Amygdala (tissue), 56 donors: ENCODE measurements at regions not wholly inside any gene's neighbourhood (a gene's known extent, or its start where the extent isn't known, plus 50 kb on each side); places are given as distances from the start of the nearest gene placed in this dataset.
A peak's percentile ranks its signal among the peaks of the same experiment; 100 is the strongest.
"Not testable (repeated sequence)": the region's sequence is repeated elsewhere in the genome, so short reads cannot be mapped to it uniquely, and the experiment has no call there.

Experiments
- DNase-seq, 56 donors: peaks; one replicate each; lab custom pipeline; 2025; lab: John Stamatoyannopoulos, UW

DNA sequence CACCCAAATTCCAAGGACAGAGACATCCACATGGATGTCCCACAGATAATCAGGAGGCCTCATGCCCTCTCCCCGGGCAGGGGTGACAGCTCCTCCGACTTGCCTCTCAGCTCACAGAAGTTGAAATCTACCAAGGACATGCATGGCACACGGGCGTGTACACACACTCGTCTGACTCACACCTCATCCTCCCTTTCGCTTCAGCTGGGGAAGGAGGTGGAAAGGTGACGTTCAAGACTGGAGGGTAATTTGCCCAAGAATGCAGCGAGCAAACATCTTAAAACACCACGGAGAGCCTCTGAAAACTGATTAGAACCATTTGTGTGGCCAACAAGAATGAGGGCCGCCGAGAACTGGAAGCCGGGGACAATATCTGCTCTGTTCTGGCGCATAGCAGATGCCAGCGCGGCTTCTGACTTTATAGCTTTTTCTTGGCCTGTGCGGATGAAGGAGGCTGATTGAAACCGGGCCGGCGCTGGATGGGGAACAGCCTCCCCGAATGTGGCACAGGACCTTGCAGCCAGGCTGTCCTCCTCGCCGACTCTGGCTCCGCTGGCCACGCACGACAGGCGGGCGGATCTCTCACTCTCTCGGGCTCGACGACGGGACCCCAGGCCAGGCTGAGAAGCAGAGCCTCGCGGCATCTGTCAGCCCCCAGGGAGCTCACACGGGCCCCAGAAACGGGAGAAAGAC lies 100.9 kb downstream of the C16orf95 start:
- peak in 27 of 56 donors; percentile 2 to 54 (median 19) for DNase-seq

DNA sequence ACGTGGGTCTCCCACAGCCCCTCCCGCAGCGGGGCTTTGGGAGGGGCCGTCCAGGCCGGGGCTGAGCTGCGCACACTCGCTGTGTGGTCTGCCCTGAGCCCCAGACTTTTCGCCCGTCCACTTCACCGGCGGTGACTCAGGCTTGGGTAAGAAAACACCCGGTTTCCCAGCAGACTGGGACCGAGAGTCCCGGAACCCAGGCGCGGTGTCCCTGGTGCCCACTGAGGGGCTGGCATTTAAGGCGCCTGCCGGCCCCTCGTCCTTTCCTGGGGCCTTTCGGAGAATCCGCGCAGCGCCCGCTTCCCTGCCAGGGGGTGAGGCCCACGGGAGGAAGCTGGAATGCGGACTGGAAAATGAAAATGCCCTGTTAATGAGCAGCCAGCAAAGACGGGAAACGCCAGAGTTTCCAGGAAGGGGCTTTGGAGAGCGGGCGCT lies 100.3 kb downstream of the C16orf95 start:
- DNase-seq: no peak

GRCh38 chr16:87217802-87218201 lies 99.4 kb downstream of the C16orf95 start:
- not testable (repeated sequence) for DNase-seq

DNA sequence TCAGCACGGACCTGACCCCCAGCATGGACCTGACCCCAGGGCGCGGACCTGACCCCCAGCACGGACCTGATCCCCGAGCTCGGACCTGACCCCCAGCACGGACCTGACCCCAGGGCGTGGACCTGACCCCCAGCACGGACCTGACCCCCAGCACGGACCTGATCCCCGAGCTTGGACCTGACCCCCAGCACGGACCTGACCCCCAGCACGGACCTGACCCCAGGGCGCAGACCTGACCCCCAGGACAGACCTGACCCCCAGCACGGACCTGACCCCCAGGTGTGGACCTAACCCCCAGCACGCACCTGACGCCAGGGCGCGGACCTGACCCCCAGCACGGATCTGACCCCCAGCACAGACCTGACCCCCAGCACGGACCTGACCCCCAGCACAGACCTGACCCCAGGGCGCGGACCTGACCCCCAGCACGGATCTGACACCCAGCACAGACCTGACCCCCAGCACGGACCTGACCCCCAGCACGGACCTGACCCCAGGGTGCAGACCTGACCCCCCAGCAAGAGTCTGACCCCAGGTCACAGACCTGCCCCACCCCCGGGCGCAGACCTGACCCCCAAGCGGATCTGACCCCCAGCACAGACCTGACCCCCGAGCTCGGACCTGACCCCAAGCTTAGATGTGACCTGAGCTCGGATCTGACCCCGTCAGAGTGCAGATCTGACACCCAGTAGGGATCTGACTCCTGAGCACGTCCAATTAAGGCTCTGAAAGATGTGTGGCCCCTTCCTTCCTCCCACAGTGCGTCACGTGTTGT lies 98.7 kb downstream of the C16orf95 start:
- DNase-seq: peak in 1 of 56 donors; percentile 11

DNA sequence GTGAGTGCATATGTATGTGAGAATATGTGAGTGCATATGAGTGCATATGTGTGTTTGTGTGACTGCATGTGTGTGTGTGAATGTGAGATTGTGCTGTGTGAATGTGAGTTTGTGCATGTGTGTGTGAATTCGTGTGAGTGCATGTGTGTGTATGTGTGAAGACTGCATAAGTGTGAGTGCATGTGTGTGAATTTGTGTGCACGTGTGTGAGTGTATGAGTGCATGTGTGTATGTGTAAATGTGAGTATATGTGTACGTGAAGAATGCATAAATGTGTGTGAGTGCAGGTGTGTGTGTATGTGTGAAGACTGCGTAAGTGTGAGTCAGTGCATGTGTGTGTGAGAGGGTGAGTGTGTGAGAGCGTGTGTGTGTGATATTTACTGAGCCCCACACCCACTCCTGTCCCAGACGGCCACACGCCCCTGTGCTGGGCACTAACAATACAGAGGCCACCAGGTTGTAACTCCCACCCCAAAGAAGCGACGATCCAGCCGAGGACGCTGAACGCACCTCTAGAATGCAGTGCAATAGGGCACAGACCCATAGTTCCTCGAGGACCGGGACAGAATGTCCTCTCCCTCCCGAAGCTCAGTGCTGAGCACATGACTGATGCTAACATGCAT lies 97.8 kb downstream of the C16orf95 start:
- no peak for DNase-seq

- no peak for DNase-seq
Measured at GRCh38 chr16:87221633-87222032, 95.6 kb downstream of the C16orf95 start.

- no peak for DNase-seq
Measured at GRCh38 chr16:87222335-87222734, 94.9 kb downstream of the C16orf95 start.

GRCh38 chr16:87223656-87224248 lies 93.4 kb downstream of the C16orf95 start:
- no peak for DNase-seq

- no peak for DNase-seq
Measured at GRCh38 chr16:87226926-87227295, 90.3 kb downstream of the C16orf95 start.

DNA sequence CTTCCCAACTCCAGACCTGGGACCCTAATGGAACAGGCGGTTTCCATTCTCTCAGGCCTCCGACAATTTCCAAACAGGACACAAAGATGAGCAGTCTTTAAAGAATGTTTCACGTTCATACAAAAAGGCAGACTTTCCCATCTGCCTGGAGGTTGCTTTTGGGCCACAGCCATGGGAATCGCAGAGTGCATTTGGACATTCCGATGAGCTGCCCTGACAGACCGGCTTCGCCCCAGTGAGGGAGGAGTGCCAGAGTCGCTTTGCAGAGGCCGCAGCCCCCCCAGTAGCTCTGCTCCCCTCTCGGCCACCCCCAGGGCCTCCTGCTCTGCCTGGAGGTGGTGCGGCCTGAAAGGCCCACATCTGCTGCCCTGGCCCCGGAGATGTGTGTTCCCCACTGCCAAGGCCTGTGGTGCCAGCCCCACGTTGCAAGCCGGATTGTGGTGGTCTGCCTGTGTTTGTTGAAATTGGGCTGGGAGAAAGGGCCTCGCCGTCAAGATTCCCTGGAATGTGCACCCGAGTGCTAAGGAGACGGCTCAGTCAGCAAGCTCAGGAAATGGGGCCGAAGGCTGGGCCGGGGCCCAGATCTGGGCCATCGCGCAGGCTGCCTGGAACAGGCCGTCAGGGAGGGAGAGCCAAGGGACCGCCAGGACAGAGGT lies 89.8 kb downstream of the C16orf95 start:
- peak in 18 of 56 donors; percentile 1 to 42 (median 17) for DNase-seq

GRCh38 chr16:87228363-87228762 lies 88.8 kb downstream of the C16orf95 start:
- no peak for DNase-seq

- DNase-seq: no peak
Measured at GRCh38 chr16:87229230-87230188, 87.7 kb downstream of the C16orf95 start.

GRCh38 chr16:87230571-87230970 lies 86.6 kb downstream of the C16orf95 start:
- DNase-seq: no peak

- no peak for DNase-seq
Measured at GRCh38 chr16:87231295-87231694, 85.9 kb downstream of the C16orf95 start.

DNA sequence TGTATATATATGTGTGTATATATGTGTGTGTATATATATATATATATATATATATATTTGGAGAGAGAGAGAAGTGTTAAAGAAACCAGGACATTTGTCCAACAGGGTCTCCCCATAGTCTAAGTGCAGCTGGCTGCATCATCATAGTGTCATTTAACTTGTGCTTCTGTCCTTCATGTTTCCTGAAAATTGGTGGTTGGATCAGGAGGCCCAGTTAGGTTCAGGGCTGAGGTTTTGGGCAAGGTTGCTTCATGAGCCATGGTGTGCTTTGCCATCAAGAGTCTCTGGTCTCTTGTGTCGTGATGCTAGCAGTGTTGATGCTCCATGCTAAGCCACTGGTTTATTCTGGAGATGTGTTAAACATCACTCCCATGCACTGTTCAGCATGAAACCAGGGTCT lies 85.3 kb downstream of the C16orf95 start:
- no peak for DNase-seq

DNA sequence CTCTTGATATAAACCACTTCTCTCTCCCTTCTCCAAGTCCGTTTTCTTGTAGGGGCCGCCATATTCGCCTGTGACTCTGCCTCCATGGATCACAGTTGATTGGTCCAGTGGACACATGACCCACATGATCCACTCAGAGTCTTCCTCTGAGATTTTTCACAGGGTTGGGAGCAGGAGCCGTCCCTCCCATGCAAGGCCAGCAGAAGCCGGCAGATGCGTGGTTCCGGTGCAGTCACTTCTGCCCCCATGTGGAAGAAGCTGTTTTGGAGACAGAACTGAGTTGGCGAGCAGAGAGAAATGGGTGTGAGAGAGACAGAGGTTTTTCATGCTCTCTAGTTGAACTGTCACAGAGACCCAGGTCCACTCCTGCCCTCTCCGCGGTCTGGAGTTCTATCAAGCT lies 83.3 kb downstream of the C16orf95 start:
- no peak for DNase-seq

DNA sequence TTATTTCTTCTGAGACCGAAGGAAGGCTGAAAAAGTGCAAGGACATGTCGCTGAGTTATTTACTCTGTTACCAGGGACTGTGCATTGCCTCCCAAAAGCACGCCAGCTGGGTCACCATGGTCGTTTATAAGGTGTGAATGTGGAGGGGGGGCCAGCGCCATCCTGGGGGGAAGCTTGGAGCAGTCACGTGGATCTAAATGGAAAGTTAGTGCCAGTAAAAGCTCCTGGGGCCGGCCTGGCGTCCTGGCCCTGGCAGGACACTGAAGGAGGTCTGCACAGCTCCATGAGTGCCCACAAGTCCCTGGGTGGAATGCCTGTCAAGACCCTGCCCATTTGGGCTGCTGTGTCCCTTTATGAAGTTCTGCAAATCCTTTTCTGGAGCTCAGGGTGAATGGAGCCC lies 82.6 kb downstream of the C16orf95 start:
- DNase-seq: no peak

DNA sequence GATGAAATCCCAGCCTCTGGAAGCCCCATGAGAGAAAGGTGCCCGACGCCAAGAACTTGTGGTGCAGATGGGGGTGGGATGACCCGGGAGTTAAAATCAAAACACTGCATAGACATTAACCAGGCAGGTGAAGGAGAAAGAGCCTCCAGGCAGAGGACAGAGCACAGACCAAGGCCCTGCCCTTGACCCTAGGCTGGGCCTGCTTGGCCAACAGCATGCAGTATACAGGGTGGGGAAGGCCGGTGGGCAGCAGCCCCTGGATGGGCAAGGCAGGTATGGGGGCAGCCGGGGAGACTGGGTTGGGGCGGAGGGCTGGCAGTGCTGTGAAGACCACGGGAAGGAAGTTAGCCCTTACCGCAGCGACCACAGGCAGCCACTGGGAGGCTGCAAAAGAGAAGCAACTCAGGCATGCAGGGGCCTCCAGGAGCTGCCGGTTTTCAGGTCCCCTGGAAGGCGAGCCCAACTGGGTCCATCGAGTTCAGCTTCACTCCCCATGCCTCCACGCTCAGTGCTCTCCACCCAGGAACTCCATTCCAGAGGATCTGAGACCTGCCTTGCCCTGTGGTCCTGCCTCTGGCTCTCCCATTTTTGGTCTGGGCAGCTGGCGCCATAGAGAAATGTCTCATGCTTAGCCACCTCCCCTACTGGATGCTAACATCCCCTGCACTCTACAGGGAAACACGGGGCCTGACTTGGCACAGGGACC lies 81.2 kb downstream of the C16orf95 start:
- DNase-seq: no peak
